ENCODE measurements at regions not wholly inside any gene's neighbourhood (a gene's known extent, or its start where the extent isn't known, plus 50 kb on each side); places are given as distances from the start of the nearest gene placed in this dataset.

DNA sequence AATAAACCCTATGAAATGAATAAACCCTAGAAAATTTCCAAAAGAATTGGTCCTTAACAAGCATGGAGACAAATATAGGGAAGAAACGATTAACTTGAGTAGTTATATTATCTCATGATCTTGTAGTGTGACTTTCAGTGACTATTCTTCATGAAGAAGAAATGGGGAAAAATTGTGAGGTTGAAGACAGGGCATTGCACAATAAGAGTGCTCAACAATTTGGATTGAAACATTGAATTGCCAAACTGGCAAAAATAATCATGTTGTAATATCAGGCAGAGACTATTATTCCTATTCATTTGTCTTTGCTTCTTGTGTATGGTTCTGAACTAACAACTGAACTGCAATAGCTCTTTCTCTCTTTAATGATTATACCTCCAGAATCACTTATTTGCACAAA, 605.1 kb downstream of the PCDH7 start:
- TF ChIP-seq, protein P1, sequence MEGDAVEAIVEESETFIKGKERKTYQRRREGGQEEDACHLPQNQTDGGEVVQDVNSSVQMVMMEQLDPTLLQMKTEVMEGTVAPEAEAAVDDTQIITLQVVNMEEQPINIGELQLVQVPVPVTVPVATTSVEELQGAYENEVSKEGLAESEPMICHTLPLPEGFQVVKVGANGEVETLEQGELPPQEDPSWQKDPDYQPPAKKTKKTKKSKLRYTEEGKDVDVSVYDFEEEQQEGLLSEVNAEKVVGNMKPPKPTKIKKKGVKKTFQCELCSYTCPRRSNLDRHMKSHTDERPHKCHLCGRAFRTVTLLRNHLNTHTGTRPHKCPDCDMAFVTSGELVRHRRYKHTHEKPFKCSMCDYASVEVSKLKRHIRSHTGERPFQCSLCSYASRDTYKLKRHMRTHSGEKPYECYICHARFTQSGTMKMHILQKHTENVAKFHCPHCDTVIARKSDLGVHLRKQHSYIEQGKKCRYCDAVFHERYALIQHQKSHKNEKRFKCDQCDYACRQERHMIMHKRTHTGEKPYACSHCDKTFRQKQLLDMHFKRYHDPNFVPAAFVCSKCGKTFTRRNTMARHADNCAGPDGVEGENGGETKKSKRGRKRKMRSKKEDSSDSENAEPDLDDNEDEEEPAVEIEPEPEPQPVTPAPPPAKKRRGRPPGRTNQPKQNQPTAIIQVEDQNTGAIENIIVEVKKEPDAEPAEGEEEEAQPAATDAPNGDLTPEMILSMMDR (IDR thresholded peaks at IDR 0.05), result no peak
- TF ChIP-seq EP300 (IDR thresholded peaks at IDR 0.05) (no peak), POLR2A (IDR thresholded peaks at IDR 0.05) (no peak)

All from stomach (tissue), 4 donors.